ENCODE measurements at regions not wholly inside any gene's neighbourhood (a gene's known extent, or its start where the extent isn't known, plus 50 kb on each side); places are given as distances from the start of the nearest gene placed in this dataset.

DNA sequence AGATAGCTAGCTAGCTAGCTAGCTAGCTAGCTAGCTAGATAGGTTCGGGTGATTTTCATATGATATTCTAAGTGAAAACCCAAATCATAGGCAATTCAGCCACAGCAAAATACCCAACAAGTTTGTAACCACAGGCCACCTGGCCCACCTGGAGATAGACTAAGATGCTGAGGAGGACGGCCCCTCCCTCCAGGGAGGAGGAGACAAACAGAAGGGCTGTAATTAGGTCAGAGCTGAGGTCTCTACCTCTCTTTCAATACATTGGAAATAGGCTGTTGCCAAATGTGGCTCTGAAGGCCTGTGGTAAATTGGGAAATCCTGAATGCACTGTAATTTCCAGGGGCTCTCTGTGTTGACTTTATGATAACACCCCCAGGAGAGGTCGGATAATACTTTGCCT lies 382.2 kb downstream of the FGF9 start:
- TF ChIP-seq, protein P1, sequence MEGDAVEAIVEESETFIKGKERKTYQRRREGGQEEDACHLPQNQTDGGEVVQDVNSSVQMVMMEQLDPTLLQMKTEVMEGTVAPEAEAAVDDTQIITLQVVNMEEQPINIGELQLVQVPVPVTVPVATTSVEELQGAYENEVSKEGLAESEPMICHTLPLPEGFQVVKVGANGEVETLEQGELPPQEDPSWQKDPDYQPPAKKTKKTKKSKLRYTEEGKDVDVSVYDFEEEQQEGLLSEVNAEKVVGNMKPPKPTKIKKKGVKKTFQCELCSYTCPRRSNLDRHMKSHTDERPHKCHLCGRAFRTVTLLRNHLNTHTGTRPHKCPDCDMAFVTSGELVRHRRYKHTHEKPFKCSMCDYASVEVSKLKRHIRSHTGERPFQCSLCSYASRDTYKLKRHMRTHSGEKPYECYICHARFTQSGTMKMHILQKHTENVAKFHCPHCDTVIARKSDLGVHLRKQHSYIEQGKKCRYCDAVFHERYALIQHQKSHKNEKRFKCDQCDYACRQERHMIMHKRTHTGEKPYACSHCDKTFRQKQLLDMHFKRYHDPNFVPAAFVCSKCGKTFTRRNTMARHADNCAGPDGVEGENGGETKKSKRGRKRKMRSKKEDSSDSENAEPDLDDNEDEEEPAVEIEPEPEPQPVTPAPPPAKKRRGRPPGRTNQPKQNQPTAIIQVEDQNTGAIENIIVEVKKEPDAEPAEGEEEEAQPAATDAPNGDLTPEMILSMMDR (tag by site-specific recombination; IDR thresholded peaks at IDR 0.05) = no peak
- TF ChIP-seq PBX3 (CRISPR knock-in tag; IDR thresholded peaks at IDR 0.05) (no peak), ZNF626 (tag by site-specific recombination; IDR thresholded peaks at IDR 0.05) (no peak), ZNF10 (tag by site-specific recombination; IDR thresholded peaks at IDR 0.05) (no peak), ZNF324 (tag by site-specific recombination; IDR thresholded peaks at IDR 0.05) (no peak), ZNF223 (tag by site-specific recombination; IDR thresholded peaks at IDR 0.05) (no peak), ZNF660 (tag by site-specific recombination; IDR thresholded peaks at IDR 0.05) (no peak), ZNF133 (tag by site-specific recombination; IDR thresholded peaks at IDR 0.05) (no peak), ZNF639 (tag by site-specific recombination; IDR thresholded peaks at IDR 0.05) (no peak), ZNF768 (tag by site-specific recombination; IDR thresholded peaks at IDR 0.05) (no peak), ZNF211 (tag by site-specific recombination; IDR thresholded peaks at IDR 0.05; ENCODE audit: low read depth) (no peak), ZBTB20 (tag by site-specific recombination; IDR thresholded peaks at IDR 0.05) (no peak)
- TF ChIP-seq, protein P2, sequence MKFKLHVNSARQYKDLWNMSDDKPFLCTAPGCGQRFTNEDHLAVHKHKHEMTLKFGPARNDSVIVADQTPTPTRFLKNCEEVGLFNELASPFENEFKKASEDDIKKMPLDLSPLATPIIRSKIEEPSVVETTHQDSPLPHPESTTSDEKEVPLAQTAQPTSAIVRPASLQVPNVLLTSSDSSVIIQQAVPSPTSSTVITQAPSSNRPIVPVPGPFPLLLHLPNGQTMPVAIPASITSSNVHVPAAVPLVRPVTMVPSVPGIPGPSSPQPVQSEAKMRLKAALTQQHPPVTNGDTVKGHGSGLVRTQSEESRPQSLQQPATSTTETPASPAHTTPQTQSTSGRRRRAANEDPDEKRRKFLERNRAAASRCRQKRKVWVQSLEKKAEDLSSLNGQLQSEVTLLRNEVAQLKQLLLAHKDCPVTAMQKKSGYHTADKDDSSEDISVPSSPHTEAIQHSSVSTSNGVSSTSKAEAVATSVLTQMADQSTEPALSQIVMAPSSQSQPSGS (tag by site-specific recombination; IDR thresholded peaks at IDR 0.05; ENCODE audit: low read depth) = no peak
